HepG2 (cell line): ENCODE measurements at regions not wholly inside any gene's neighbourhood (a gene's known extent, or its start where the extent isn't known, plus 50 kb on each side); places are given as distances from the start of the nearest gene placed in this dataset.
A peak's percentile ranks its signal among the peaks of the same experiment; 100 is the strongest.

Experiments
- AGO1 ChIP-seq: fragments of 200-400 bp; formaldehyde crosslinking; IDR thresholded peaks from 2 replicates; pipeline ENCODE4 v1.6.1; 2017; ENCODE audit warnings: mild to moderate bottlenecking, low read depth, low read length, moderate library complexity; ENCODE audit not compliant: poor library complexity, severe bottlenecking
- ATF5 ChIP-seq: sonication (generic); formaldehyde crosslinking; IDR thresholded peaks from 2 replicates; pipeline ENCODE4 v1.4.0; 2020; ENCODE audit warnings: mild to moderate bottlenecking, low read depth, missing genetic modification reagents
- CBFB ChIP-seq: sonication (generic); formaldehyde crosslinking; IDR thresholded peaks from 2 replicates; pipeline ENCODE4 v1.4.0; 2020; ENCODE audit warnings: missing genetic modification reagents
- CCDC6 ChIP-seq: sonication (generic); formaldehyde crosslinking; IDR thresholded peaks from 2 replicates; pipeline ENCODE4 v1.8.1; 2022; ENCODE audit warnings: mild to moderate bottlenecking, missing genetic modification reagents, moderate library complexity
- DNMT1 ChIP-seq: sonication (generic); formaldehyde crosslinking; IDR thresholded peaks from 2 replicates; pipeline ENCODE4 v1.5.1; 2020; ENCODE audit warnings: mild to moderate bottlenecking, missing genetic modification reagents
- GABPB1 ChIP-seq: IDR thresholded peaks from 2 replicates; pipeline ENCODE4 v1.6.1; 2016; ENCODE audit warnings: mild to moderate bottlenecking, missing genetic modification reagents, moderate library complexity, missing compliant biosample characterization
- GATAD2A ChIP-seq: IDR thresholded peaks from 2 replicates; pipeline ENCODE4 v1.6.1; 2016
- GTF2F1 ChIP-seq: fragments of 150-350 bp; IDR thresholded peaks from 2 replicates; pipeline ENCODE4 v1.6.1; 2014; ENCODE audit warnings: low read length
- MATR3 ChIP-seq: sonication (generic); formaldehyde crosslinking; IDR thresholded peaks from 2 replicates; pipeline ENCODE4 v1.4.0; 2020; ENCODE audit warnings: missing genetic modification reagents
- NCOA5 ChIP-seq: sonication (generic); formaldehyde crosslinking; IDR thresholded peaks from 2 replicates; pipeline ENCODE4 v1.4.0; 2020; ENCODE audit warnings: missing genetic modification reagents
- PHF20 ChIP-seq: sonication (generic); formaldehyde crosslinking; IDR thresholded peaks from 2 replicates; pipeline ENCODE4 v1.5.0; 2020; ENCODE audit warnings: mild to moderate bottlenecking, missing genetic modification reagents
- PRDM15 ChIP-seq: sonication (generic); formaldehyde crosslinking; IDR thresholded peaks from 2 replicates; pipeline ENCODE4 v1.4.0; 2020; ENCODE audit warnings: missing genetic modification reagents
- PTBP1 ChIP-seq: fragments of 200-400 bp; formaldehyde crosslinking; IDR thresholded peaks from 2 replicates; pipeline ENCODE4 v1.6.1; 2018; ENCODE audit warnings: low read length, low read depth; ENCODE audit not compliant: poor library complexity, severe bottlenecking
- REXO4 ChIP-seq: sonication (generic); formaldehyde crosslinking; IDR thresholded peaks from 2 replicates; pipeline ENCODE4 v1.8.0; 2022; ENCODE audit warnings: missing genetic modification reagents, mild to moderate bottlenecking, borderline replicate concordance
- RNF219 ChIP-seq: sonication (generic); formaldehyde crosslinking; IDR thresholded peaks from 2 replicates; pipeline ENCODE4 v1.5.0; 2020; ENCODE audit warnings: mild to moderate bottlenecking, missing genetic modification reagents
- THAP11 ChIP-seq: IDR thresholded peaks from 2 replicates; pipeline ENCODE4 v1.6.1; 2016; ENCODE audit warnings: missing biosample characterization, missing genetic modification reagents
- ZBTB37 ChIP-seq: sonication (generic); formaldehyde crosslinking; IDR thresholded peaks from 2 replicates; pipeline ENCODE4 v1.4.0; 2020; ENCODE audit warnings: mild to moderate bottlenecking, missing genetic modification reagents
- ZNF260 ChIP-seq: sonication (generic); formaldehyde crosslinking; IDR thresholded peaks from 2 replicates; pipeline ENCODE4 v1.4.0; 2020; ENCODE audit warnings: missing genetic modification reagents, low read depth, mild to moderate bottlenecking, borderline replicate concordance
- ZNF329 ChIP-seq: sonication (generic); formaldehyde crosslinking; IDR thresholded peaks from 2 replicates; pipeline ENCODE4 v1.9.0; 2021; ENCODE audit warnings: low read depth, mild to moderate bottlenecking, missing genetic modification reagents
- ZNF354B ChIP-seq: sonication (generic); formaldehyde crosslinking; IDR thresholded peaks from 2 replicates; pipeline ENCODE4 v1.8.0; 2022; ENCODE audit warnings: mild to moderate bottlenecking, missing genetic modification reagents
- ZNF510 ChIP-seq: sonication (generic); formaldehyde crosslinking; IDR thresholded peaks from 2 replicates; pipeline ENCODE4 v1.4.0; 2020; ENCODE audit warnings: low read depth, mild to moderate bottlenecking, missing genetic modification reagents
- ZNF549 ChIP-seq: sonication (generic); formaldehyde crosslinking; IDR thresholded peaks from 2 replicates; pipeline ENCODE4 v1.5.0; 2020; ENCODE audit warnings: missing genetic modification reagents
- ZNF605 ChIP-seq: sonication (generic); formaldehyde crosslinking; IDR thresholded peaks from 2 replicates; pipeline ENCODE4 v1.8.0; 2022; ENCODE audit warnings: mild to moderate bottlenecking, missing genetic modification reagents
- ZNF850 ChIP-seq: sonication (generic); formaldehyde crosslinking; conservative IDR thresholded peaks from 2 replicates; pipeline ENCODE4 v1.9.0; 2021; ENCODE audit warnings: mild to moderate bottlenecking, missing genetic modification reagents

GRCh38 chr9:129413537-129414376, 207.1 kb downstream of the C9orf50 start (continued):
- no peak for TF ChIP-seq RNF219 (CRISPR knock-in tag)
- TF ChIP-seq PTBP1, result no peak
- TF ChIP-seq ZNF850 (CRISPR knock-in tag), result no peak
- no peak for TF ChIP-seq PRDM15
- TF ChIP-seq GTF2F1, result no peak
- no peak for TF ChIP-seq GATAD2A
- no peak for TF ChIP-seq NCOA5 (CRISPR knock-in tag)
- TF ChIP-seq DNMT1 (CRISPR knock-in tag), result no peak
- TF ChIP-seq CBFB (CRISPR knock-in tag), result no peak
- TF ChIP-seq ZNF549 (CRISPR knock-in tag), result no peak
- TF ChIP-seq ZNF329, result no peak
- TF ChIP-seq REXO4 (CRISPR knock-in tag), result no peak
- no peak for TF ChIP-seq AGO1
- TF ChIP-seq ZNF354B (CRISPR knock-in tag), result no peak
- no peak for TF ChIP-seq ZBTB37 (CRISPR knock-in tag)
- no peak for TF ChIP-seq ATF5 (CRISPR knock-in tag)
- TF ChIP-seq CCDC6, result no peak
- no peak for TF ChIP-seq ZNF510 (CRISPR knock-in tag)
- TF ChIP-seq MATR3 (CRISPR knock-in tag), result no peak
- no peak for TF ChIP-seq PHF20 (CRISPR knock-in tag)
- TF ChIP-seq THAP11 (CRISPR knock-in tag), result peak; percentile 41
- TF ChIP-seq GABPB1, result peak; percentile 82
- no peak for TF ChIP-seq ZNF260 (CRISPR knock-in tag)
- TF ChIP-seq ZNF605 (CRISPR knock-in tag), result no peak; the same call in 1 of the 2 replicates
